CD4-positive, alpha-beta T cell treated with Interleukin-1 beta for 1 hour (primary cell): ENCODE measurements at regions not wholly inside any gene's neighbourhood (a gene's known extent, or its start where the extent isn't known, plus 50 kb on each side); places are given as distances from the start of the nearest gene placed in this dataset.

ENCODE experiments used
- DNase-seq, 2 donors: peaks; one replicate each; pipeline ENCODE4 v3.0.0-alpha.2; 2020 to 2022

- DNase-seq: no peak
Observed at GRCh38 chr4:20615486-20616260, 84.6 kb upstream of the PACRGL start.

GRCh38 chr4:20616313-20616712, 83.9 kb upstream of the PACRGL start:
- DNase-seq: no peak

- no peak for DNase-seq
Observed at GRCh38 chr4:20616848-20617247, 83.4 kb upstream of the PACRGL start.

GRCh38 chr4:20617678-20618396, 82.4 kb upstream of the PACRGL start:
- no peak for DNase-seq

- DNase-seq: no peak
Observed at GRCh38 chr4:20618731-20619130, 81.5 kb upstream of the PACRGL start.

GRCh38 chr4:20621476-20621875, 78.8 kb upstream of the PACRGL start:
- DNase-seq: no peak

- DNase-seq: no peak
Observed at GRCh38 chr4:20622701-20623100, 77.6 kb upstream of the PACRGL start.

GRCh38 chr4:20623939-20624338, 76.3 kb upstream of the PACRGL start:
- DNase-seq: no peak

- DNase-seq: no peak
Observed at GRCh38 chr4:20624793-20625374, 75.4 kb upstream of the PACRGL start.

GRCh38 chr4:20625426-20625825, 74.8 kb upstream of the PACRGL start:
- peak in 1 of 2 donors; percentile 11 for DNase-seq

GRCh38 chr4:20626326-20627005, 73.8 kb upstream of the PACRGL start:
- no peak for DNase-seq

- DNase-seq: no peak
Observed at GRCh38 chr4:20627866-20628265, 72.4 kb upstream of the PACRGL start.

- DNase-seq: no peak
Observed at GRCh38 chr4:20629186-20630106, 70.8 kb upstream of the PACRGL start.

GRCh38 chr4:20638825-20639224, 61.4 kb upstream of the PACRGL start:
- no peak for DNase-seq

- no peak for DNase-seq
Observed at GRCh38 chr4:20639346-20639745, 60.9 kb upstream of the PACRGL start.

GRCh38 chr4:20640989-20641388, 59.3 kb upstream of the PACRGL start:
- no peak for DNase-seq

GRCh38 chr4:20641976-20642375, 58.3 kb upstream of the PACRGL start:
- DNase-seq: no peak

- no peak for DNase-seq
Observed at GRCh38 chr4:20643631-20644030, 56.6 kb upstream of the PACRGL start.

- DNase-seq: no peak
Observed at GRCh38 chr4:20645236-20645635, 55.0 kb upstream of the PACRGL start.

GRCh38 chr4:20646287-20646686, 54.0 kb upstream of the PACRGL start:
- no peak for DNase-seq
